ENCODE measurements at regions not wholly inside any gene's neighbourhood (a gene's known extent, or its start where the extent isn't known, plus 50 kb on each side); places are given as distances from the start of the nearest gene placed in this dataset.

GRCh38 chr14:83314764-83315163, 1781.1 kb upstream of the SEL1L start:
- no peak for TF ChIP-seq POLR2A (IDR thresholded peaks at IDR 0.05; ENCODE audit: low read depth, low read length)
- TF ChIP-seq TAF1 (IDR thresholded peaks at IDR 0.05; ENCODE audit: low read depth, low read length) = no peak
- no peak for TF ChIP-seq POLR2AphosphoS5 (IDR thresholded peaks at IDR 0.05; ENCODE audit: low read depth, low read length)
- no peak for TF ChIP-seq POU2F2 (IDR thresholded peaks at IDR 0.05; ENCODE audit: low read depth, low read length)
- TF ChIP-seq SPI1 (IDR thresholded peaks at IDR 0.05; ENCODE audit: low read depth, low read length) = no peak

Measured in GM12891 (cell line).